ENCODE measurements at regions not wholly inside any gene's neighbourhood (a gene's known extent, or its start where the extent isn't known, plus 50 kb on each side); places are given as distances from the start of the nearest gene placed in this dataset.

GRCh38 chr5:10839916-10840599, 79.0 kb upstream of the DAP start:
- intact Hi-C loops (cut with DNase I; ENCODE audit: low total_unique reads), result no loop called here
- WGBS, 2 donors, result 87 to 94% methylated on average over 2 to 3 of the region's 3 CpGs
- H3K9me3 ChIP-seq, result no peaks in the 10 kb centered on the region
- no peak overlapping the region for H3K4me3 ChIP-seq
- no peak for DNase-seq
- H3K27ac ChIP-seq, result no peak overlapping the region
- no peaks in the 10 kb centered on the region for H3K4me1 ChIP-seq
- TF ChIP-seq POLR2A (IDR thresholded peaks at IDR 0.05) (no peak), CTCF (IDR thresholded peaks at IDR 0.05) (no peak)
- H3K36me3 ChIP-seq (ENCODE audit: low read depth, missing control alignments), result no peaks in the 10 kb centered on the region
- H3K27me3 ChIP-seq, result no peaks in the 10 kb centered on the region

DNA sequence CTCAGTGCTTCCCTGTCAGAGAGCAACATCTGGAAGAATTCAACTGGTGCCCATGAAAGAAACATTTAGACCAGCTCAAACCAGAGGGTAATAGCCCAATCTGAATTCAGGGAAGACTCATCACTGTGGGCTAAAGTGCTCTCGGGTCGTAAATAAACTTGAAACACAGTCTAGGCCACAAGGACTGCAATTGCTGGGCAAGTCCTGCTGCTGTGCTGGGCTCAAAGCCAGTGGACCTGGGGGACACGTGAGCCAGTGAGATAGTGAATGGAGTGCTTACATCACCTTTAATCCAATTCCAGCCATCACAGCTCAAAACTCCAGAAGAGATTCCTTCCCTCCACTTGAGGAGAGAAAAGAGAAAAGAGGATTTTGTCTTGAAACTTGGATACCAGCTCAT, 78.1 kb upstream of the DAP start:
- DNase-seq, result no peak
- H3K36me3 ChIP-seq (ENCODE audit: low read depth, missing control alignments), result no peaks in the 10 kb centered on the region
- 74 to 80% methylated on average over 3 of the region's 3 CpGs for WGBS, 2 donors
- no peak overlapping the region for H3K4me3 ChIP-seq
- H3K27ac ChIP-seq, result no peak overlapping the region
- TF ChIP-seq CTCF (IDR thresholded peaks at IDR 0.05), result no peak
- intact Hi-C loops (cut with DNase I; ENCODE audit: low total_unique reads), result no loop called here
- H3K4me1 ChIP-seq, result no peaks in the 10 kb centered on the region
- no peaks in the 10 kb centered on the region for H3K9me3 ChIP-seq
- no peaks in the 10 kb centered on the region for H3K27me3 ChIP-seq

GRCh38 chr5:10838038-10838437, 77.0 kb upstream of the DAP start:
- Histone ChIP-seq H3K9me3 (no peaks in the 10 kb centered on the region), H3K36me3 (ENCODE audit: low read depth, missing control alignments) (no peaks in the 10 kb centered on the region), H3K27ac (no peak overlapping the region), H3K27me3 (no peaks in the 10 kb centered on the region), H3K4me3 (no peak overlapping the region), H3K4me1 (no peaks in the 10 kb centered on the region)
- TF ChIP-seq POLR2A (IDR thresholded peaks at IDR 0.05) (no peak), CTCF (IDR thresholded peaks at IDR 0.05) (no peak)
- 87 to 96% methylated on average over 5 of the region's 5 CpGs for WGBS, 2 donors
- intact Hi-C loops (cut with DNase I; ENCODE audit: low total_unique reads), result no loop called here
- DNase-seq, result no peak

DNA sequence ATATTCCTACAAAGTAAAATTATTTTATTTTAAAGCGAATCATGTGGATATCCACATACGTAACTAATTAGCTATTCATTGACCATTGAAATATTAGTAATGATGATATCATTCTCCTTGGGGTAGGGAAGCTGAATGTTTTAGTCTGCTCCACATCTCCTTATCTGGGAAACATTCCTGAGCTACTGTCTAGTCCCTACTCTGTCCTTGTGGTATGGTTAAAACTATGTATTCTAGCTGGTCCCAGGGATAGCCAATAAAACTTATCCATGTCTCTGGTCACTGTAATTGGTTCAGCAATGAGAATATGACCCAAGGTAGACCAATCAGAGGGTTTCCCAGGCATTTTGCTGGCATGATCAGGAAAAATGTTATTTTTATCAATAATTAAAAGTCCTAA, 76.0 kb upstream of the DAP start:
- no peak for TF ChIP-seq CTCF (IDR thresholded peaks at IDR 0.05)
- TF ChIP-seq POLR2A (IDR thresholded peaks at IDR 0.05), result no peak
- Histone ChIP-seq H3K4me1 (no peaks in the 10 kb centered on the region), H3K36me3 (ENCODE audit: low read depth, missing control alignments) (no peaks in the 10 kb centered on the region), H3K27me3 (no peaks in the 10 kb centered on the region), H3K9me3 (no peaks in the 10 kb centered on the region), H3K4me3 (no peak overlapping the region), H3K27ac (no peak overlapping the region)
- DNase-seq, result no peak
- intact Hi-C loops (cut with DNase I; ENCODE audit: low total_unique reads), result no loop called here
- 91 to 92% methylated on average over 2 of the region's 2 CpGs for WGBS, 2 donors

DNA sequence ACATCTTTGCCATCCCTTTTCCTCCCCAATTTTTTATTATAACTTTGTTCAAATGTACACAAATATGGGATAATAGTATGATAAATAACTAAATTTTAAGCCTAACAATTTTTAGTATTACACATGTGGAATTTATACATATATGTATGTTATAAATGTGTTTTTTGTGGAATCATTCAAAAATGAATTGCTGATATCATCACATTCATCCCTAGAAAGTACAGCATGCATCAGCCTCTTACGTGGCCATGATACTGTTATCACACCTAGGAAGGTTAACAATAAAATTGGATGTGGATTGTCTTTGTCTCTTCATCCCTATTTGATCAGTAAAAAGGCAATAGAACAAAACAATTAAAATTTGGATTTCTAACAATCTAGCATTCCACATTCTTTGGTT, 73.7 kb upstream of the DAP start:
- intact Hi-C loops (cut with DNase I; ENCODE audit: low total_unique reads), result no loop called here
- no peaks in the 10 kb centered on the region for H3K36me3 ChIP-seq (ENCODE audit: low read depth, missing control alignments)
- H3K9me3 ChIP-seq, result no peaks in the 10 kb centered on the region
- no peak overlapping the region for H3K4me3 ChIP-seq
- H3K4me1 ChIP-seq, result no peaks in the 10 kb centered on the region
- no peak overlapping the region for H3K27ac ChIP-seq
- TF ChIP-seq POLR2A (IDR thresholded peaks at IDR 0.05) (no peak), CTCF (IDR thresholded peaks at IDR 0.05) (no peak)
- no peaks in the 10 kb centered on the region for H3K27me3 ChIP-seq
- 71 to 88% methylated on average over 1 of the region's 1 CpG for WGBS, 2 donors
- no peak for DNase-seq
